Mucosa of rectum (tissue), 2 donors: ENCODE measurements at regions not wholly inside any gene's neighbourhood (a gene's known extent, or its start where the extent isn't known, plus 50 kb on each side); places are given as distances from the start of the nearest gene placed in this dataset.

Experiments
- H3K27ac ChIP-seq, 2 donors: one replicate each; pipeline ENCODE4 v1.7.0; 2013; ENCODE audit warnings: inconsistent platforms in 2 of 2, low read depth in 2 of 2, low read length in 2 of 2
- H3K27me3 ChIP-seq, 2 donors: one replicate each; pipeline ENCODE4 v1.7.0; 2013; ENCODE audit warnings: low read length in 2 of 2; ENCODE audit not compliant: control insufficient read depth in 2 of 2, insufficient read depth in 2 of 2
- H3K36me3 ChIP-seq, 2 donors: one replicate each; pipeline ENCODE4 v1.7.0; 2013; ENCODE audit warnings: low read length in 2 of 2; ENCODE audit not compliant: control insufficient read depth in 2 of 2, insufficient read depth in 2 of 2
- H3K4me1 ChIP-seq, 2 donors: one replicate each; pipeline ENCODE4 v1.7.0; 2013; ENCODE audit warnings: low read length in 2 of 2, mild to moderate bottlenecking in 1 of 2; ENCODE audit not compliant: control insufficient read depth in 2 of 2, insufficient read depth in 2 of 2
- H3K4me3 ChIP-seq, 2 donors: one replicate each; pipeline ENCODE4 v1.7.0; 2013; ENCODE audit warnings: low read length in 2 of 2
- H3K9ac ChIP-seq, 2 donors: one replicate each; pipeline ENCODE4 v1.7.0; 2013; ENCODE audit warnings: low read length in 2 of 2, low read depth in 1 of 2, mild to moderate bottlenecking in 1 of 2
- H3K9me3 ChIP-seq, 2 donors: one replicate each; pipeline ENCODE4 v1.7.0; 2013; ENCODE audit warnings: low read length in 2 of 2; ENCODE audit not compliant: control insufficient read depth in 2 of 2
- donor health status: healthy.
- donor health status: Normal muscosa, but diverticular disease.

GRCh38 chr7:86975449-86975848 is 84.0 kb downstream of the ELAPOR2 start:
- no peak overlapping the region for H3K9ac ChIP-seq
- peaks cover 12 to 13% of the 10 kb centered on the region in 2 donors for H3K4me1 ChIP-seq
- no peak overlapping the region for H3K27ac ChIP-seq
- H3K27me3 ChIP-seq, result no peaks in the 10 kb centered on the region
- no peaks in the 10 kb centered on the region for H3K36me3 ChIP-seq
- H3K4me3 ChIP-seq, result no peak overlapping the region
- no peaks in the 10 kb centered on the region for H3K9me3 ChIP-seq

- Histone ChIP-seq H3K9ac (no peak overlapping the region), H3K27me3 (no peaks in the 10 kb centered on the region), H3K36me3 (no peaks in the 10 kb centered on the region), H3K4me3 (no peak overlapping the region), H3K27ac (no peak overlapping the region), H3K4me1 (peaks cover 0 to 3% of the 10 kb centered on the region in 2 donors), H3K9me3 (no peaks in the 10 kb centered on the region)
Measured at GRCh38 chr7:86972072-86972471, 87.4 kb downstream of the ELAPOR2 start.

DNA sequence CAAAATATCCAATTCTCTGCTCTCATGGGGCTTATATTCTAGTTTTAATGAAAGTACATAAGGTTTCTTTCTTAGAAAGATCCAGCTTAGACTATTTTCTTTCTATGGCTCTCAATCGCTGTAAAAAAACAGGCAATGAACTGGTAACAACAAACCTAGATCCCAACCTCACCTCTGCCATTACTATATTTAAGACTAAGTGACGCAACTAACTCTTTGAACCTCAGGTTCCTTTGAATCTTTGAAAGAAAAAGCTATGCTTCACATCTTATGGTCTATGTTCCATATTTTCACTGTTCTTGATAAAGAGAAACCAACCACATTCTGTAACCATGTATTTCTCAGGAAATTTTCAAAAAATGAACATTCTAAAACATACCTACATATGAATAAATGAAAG is 88.5 kb downstream of the ELAPOR2 start:
- Histone ChIP-seq H3K9ac (no peak overlapping the region), H3K9me3 (no peaks in the 10 kb centered on the region), H3K36me3 (no peaks in the 10 kb centered on the region), H3K4me3 (no peak overlapping the region), H3K27ac (no peak overlapping the region), H3K4me1 (peaks cover 0 to 3% of the 10 kb centered on the region in 2 donors), H3K27me3 (no peaks in the 10 kb centered on the region)

DNA sequence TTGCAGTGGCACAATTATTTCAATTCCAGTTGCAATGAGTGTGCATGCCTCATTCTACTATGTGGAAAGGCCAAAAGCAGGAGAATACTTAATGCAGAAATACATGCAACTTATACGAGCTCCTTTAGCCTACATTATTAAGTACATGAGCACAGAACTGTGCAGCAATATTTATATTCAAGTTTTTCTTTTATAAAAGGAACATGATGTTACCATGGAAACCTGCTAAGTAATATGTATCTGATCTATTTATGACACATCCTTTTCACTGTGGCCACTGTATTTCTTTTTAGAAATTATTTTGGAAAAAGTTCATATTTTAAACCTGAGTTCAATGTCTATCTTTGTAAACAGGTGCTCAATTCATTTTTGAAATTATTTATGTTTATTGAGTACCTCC is 88.9 kb downstream of the ELAPOR2 start:
- H3K9ac ChIP-seq, result no peak overlapping the region
- no peaks in the 10 kb centered on the region for H3K27me3 ChIP-seq
- H3K36me3 ChIP-seq, result no peaks in the 10 kb centered on the region
- H3K4me3 ChIP-seq, result no peak overlapping the region
- peaks cover 0 to 3% of the 10 kb centered on the region in 2 donors for H3K4me1 ChIP-seq
- no peak overlapping the region for H3K27ac ChIP-seq
- no peaks in the 10 kb centered on the region for H3K9me3 ChIP-seq

DNA sequence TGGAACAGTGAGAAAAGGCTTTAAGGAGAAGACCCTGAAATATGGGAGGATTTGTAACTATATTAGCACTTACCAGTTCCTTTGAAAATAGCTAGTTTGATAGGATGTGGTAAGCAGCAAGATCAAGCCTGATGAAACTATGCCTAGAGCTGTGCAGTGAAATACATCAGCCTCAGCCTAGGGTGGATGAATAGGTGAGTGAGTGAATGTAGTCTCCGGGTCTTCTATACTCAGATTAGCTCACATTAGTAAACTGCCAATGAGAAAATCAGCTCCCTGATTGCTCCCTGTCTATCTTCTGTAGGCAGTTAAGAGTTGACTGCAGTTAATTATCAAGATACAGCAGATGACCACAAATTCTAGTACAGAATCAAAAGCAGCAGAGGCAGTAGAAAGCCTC is 89.6 kb downstream of the ELAPOR2 start:
- peaks cover 0 to 3% of the 10 kb centered on the region in 2 donors for H3K4me1 ChIP-seq
- no peaks in the 10 kb centered on the region for H3K36me3 ChIP-seq
- no peak overlapping the region for H3K4me3 ChIP-seq
- H3K9me3 ChIP-seq, result no peaks in the 10 kb centered on the region
- no peak overlapping the region for H3K27ac ChIP-seq
- H3K27me3 ChIP-seq, result no peaks in the 10 kb centered on the region
- no peak overlapping the region for H3K9ac ChIP-seq

GRCh38 chr7:86968618-86969017 is 90.8 kb downstream of the ELAPOR2 start:
- H3K9me3 ChIP-seq, result no peaks in the 10 kb centered on the region
- no peak overlapping the region for H3K27ac ChIP-seq
- H3K4me1 ChIP-seq, result peaks cover 0 to 3% of the 10 kb centered on the region in 2 donors
- H3K9ac ChIP-seq, result no peak overlapping the region
- no peaks in the 10 kb centered on the region for H3K36me3 ChIP-seq
- H3K4me3 ChIP-seq, result no peak overlapping the region
- H3K27me3 ChIP-seq, result no peaks in the 10 kb centered on the region

GRCh38 chr7:86966916-86967315 is 92.5 kb downstream of the ELAPOR2 start:
- no peaks in the 10 kb centered on the region for H3K36me3 ChIP-seq
- H3K27ac ChIP-seq, result no peak overlapping the region
- no peak overlapping the region for H3K9ac ChIP-seq
- no peaks in the 10 kb centered on the region for H3K9me3 ChIP-seq
- H3K4me3 ChIP-seq, result no peak overlapping the region
- H3K4me1 ChIP-seq, result no peaks in the 10 kb centered on the region
- H3K27me3 ChIP-seq, result no peaks in the 10 kb centered on the region

DNA sequence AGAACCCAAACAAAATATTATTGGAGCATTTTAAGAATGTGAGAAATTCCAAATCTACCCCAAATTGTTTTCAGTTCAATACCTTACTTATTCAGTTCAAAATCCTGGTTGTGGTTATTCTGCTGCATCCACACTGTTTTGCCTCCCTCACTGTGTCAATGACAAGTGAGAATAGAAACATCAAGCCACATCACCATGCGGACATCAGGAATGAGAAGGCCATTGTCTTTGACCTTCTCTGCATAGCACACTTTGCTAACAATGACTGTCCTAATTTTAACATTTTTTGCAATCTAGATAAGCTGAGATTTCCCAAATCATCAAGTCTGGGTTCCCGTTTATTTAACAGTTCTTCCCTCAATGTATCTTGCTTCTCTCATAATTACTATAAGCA is 93.7 kb downstream of the ELAPOR2 start:
- no peak overlapping the region for H3K27ac ChIP-seq
- H3K9ac ChIP-seq, result no peak overlapping the region
- H3K36me3 ChIP-seq, result no peaks in the 10 kb centered on the region
- no peaks in the 10 kb centered on the region for H3K27me3 ChIP-seq
- H3K4me3 ChIP-seq, result no peak overlapping the region
- H3K4me1 ChIP-seq, result no peaks in the 10 kb centered on the region
- no peaks in the 10 kb centered on the region for H3K9me3 ChIP-seq

DNA sequence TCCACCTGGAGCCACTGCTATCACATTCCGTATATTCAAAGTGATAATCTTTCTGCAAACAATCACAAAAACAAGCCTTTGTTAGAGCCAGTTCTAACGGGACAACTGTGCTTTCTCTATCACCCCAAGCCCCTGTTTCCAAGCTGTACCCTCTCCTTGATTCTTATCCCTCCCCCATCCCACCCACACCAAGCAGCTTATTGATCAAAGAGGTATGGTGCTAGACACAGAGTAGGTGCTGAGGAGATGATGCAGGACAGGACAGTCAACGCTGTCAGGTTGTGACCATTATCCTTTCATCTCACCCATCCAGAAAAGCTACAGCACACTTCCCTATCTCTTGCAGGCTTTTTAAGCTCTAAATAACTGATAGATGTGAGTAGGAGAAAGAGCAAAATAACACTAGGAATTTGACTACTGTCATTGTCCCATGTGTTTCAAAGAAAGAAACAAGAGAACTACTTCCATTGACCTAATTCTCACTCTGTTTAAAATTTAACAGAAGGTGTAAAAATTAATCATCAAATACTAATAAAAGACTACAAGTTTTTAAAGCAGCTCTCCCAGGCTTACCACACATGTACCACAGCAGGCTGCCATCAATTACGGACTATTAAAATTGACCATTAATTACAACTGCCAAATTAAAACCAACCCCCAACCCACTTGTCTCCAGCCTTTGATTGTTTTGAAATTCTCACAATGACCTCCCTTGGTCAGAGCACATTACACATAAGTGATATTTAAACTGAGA is 94.3 kb downstream of the ELAPOR2 start:
- no peaks in the 10 kb centered on the region for H3K36me3 ChIP-seq
- no peaks in the 10 kb centered on the region for H3K27me3 ChIP-seq
- no peaks in the 10 kb centered on the region for H3K9me3 ChIP-seq
- H3K9ac ChIP-seq, result no peak overlapping the region
- no peak overlapping the region for H3K27ac ChIP-seq
- H3K4me3 ChIP-seq, result no peak overlapping the region
- no peaks in the 10 kb centered on the region for H3K4me1 ChIP-seq

DNA sequence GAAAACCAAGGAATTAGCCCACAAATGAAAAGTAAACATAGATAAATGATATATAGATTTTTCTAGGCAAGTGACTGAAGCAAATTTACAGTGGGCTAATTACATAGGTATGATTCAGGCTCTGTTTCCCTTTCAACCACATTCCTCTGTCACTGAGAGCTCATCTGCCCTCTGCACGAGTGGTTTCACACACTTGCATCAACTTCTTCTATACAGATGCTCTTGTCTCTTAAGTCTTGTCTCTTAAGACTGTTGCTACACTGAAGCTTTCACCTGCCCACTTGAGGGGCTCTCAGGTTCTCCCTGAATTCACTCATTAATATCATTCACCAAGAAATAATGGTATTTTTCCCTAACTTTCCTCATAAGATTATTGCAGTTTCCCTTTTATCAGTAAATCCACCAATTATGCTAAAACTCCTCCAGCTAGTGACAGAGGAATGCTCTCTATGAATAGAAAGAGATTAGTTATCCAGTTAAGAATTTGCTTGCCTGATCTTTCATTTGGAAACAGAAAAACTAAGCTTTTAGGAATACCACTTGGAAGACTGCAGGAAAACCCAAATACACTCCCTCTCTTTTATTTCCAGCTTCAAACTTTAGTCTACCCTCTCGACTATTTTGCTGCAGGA is 95.7 kb downstream of the ELAPOR2 start:
- H3K9me3 ChIP-seq, result no peaks in the 10 kb centered on the region
- no peak overlapping the region for H3K27ac ChIP-seq
- no peaks in the 10 kb centered on the region for H3K4me1 ChIP-seq
- H3K36me3 ChIP-seq, result no peaks in the 10 kb centered on the region
- no peak overlapping the region for H3K9ac ChIP-seq
- no peaks in the 10 kb centered on the region for H3K27me3 ChIP-seq
- no peak overlapping the region for H3K4me3 ChIP-seq
